GM23248 (cell line): ENCODE measurements at regions not wholly inside any gene's neighbourhood (a gene's known extent, or its start where the extent isn't known, plus 50 kb on each side); places are given as distances from the start of the nearest gene placed in this dataset.

Experiments
- EZH2 ChIP-seq: fragments of 200-600 bp; sonication (generic); IDR thresholded peaks from 2 replicates; pipeline ENCODE4 v1.6.1; 2018; ENCODE audit warnings: antibody characterized with exemption, mild to moderate bottlenecking; ENCODE audit not compliant: insufficient read depth, poor library complexity, severe bottlenecking
- EZH2phosphoT487 ChIP-seq: fragments of 200-600 bp; sonication (generic); IDR thresholded peaks from 2 replicates; pipeline ENCODE4 v1.6.1; 2018; ENCODE audit warnings: antibody characterized with exemption, moderate library complexity, mild to moderate bottlenecking, low read depth; ENCODE audit not compliant: insufficient read depth

GRCh38 chr9:88691811-88692210 lies 156.8 kb downstream of the NXNL2 start:
- TF ChIP-seq EZH2, result no peak
- TF ChIP-seq EZH2phosphoT487, result no peak
